ENCODE measurements at regions not wholly inside any gene's neighbourhood (a gene's known extent, or its start where the extent isn't known, plus 50 kb on each side); places are given as distances from the start of the nearest gene placed in this dataset.
"Not testable (repeated sequence)": the region's sequence is repeated elsewhere in the genome, so short reads cannot be mapped to it uniquely, and the experiment has no call there.

DNA sequence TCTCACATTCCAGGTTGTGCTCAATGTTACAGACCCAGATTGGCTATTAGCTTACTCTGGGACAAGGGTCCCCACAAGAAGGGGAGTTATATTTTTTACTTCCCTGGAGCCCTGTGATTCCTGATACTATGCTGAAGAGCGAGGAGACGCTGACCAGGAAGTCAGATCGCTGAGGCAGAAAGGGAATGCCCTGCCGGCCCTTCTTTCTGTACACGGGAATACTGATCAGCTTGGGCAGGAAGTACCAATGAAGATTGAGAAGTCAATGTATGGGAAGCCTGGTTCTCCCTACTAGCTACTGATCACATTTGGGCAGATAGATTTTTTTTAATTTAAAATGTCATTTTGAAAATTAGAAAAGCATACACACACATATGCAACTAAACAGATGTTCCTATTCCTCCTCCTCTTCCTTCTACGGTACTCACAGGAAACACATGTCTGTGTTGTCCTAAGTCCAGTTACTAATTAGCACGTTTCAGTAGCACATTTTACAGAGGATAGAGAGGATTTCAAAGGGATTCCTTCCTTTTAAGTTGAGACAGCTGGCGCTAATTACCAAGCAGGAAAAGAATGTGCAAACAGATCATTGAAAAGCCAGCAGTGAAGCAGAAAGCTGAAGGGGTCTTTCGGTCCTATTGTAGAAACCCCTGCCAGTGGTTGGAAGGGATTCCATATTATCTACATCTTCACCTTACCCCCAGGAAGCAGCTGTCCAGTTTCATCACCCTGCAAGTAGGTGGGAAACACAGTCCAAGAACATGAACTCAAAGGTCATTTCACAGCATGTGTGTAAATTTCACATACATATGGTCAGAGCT lies 292.4 kb downstream of the DUSP6 start:
- no peak for ATAC-seq (ENCODE audit: insufficient number of reproducible peaks, low FRiP score, low read depth)
- no peak for DNase-seq (ENCODE audit: low spot score)

DNA sequence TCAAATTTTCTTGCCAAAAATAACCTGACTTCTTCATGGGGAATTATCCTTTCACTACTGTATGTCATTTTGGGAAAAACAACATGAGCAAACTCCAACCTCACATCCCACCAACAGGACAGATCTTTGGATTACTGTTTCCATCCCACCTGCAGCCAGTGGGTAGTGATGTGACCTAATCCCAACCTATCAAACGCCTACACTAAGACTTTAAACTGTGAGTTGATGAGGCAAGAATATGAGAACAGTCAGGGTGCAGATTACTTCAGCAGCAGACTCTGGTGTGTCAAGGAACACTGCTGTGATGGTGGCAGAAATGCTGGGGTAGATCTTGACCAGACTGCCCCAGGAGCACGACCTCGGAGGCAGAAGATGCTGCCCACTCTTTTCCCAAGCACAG lies 293.2 kb downstream of the DUSP6 start:
- DNase-seq (ENCODE audit: low spot score) (no peak), ATAC-seq (ENCODE audit: insufficient number of reproducible peaks, low FRiP score, low read depth) (no peak)
- TF ChIP-seq, protein P1, sequence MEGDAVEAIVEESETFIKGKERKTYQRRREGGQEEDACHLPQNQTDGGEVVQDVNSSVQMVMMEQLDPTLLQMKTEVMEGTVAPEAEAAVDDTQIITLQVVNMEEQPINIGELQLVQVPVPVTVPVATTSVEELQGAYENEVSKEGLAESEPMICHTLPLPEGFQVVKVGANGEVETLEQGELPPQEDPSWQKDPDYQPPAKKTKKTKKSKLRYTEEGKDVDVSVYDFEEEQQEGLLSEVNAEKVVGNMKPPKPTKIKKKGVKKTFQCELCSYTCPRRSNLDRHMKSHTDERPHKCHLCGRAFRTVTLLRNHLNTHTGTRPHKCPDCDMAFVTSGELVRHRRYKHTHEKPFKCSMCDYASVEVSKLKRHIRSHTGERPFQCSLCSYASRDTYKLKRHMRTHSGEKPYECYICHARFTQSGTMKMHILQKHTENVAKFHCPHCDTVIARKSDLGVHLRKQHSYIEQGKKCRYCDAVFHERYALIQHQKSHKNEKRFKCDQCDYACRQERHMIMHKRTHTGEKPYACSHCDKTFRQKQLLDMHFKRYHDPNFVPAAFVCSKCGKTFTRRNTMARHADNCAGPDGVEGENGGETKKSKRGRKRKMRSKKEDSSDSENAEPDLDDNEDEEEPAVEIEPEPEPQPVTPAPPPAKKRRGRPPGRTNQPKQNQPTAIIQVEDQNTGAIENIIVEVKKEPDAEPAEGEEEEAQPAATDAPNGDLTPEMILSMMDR (IDR thresholded peaks at IDR 0.05), result no peak
- no peak overlapping the region for H3K27ac ChIP-seq
- H3K9me3 ChIP-seq, result no peaks in the 10 kb centered on the region
- H3K27me3 ChIP-seq (replicated peaks; ENCODE audit: insufficient read depth), result no peaks in the 10 kb centered on the region
- no peak overlapping the region for H3K4me3 ChIP-seq
- no peaks in the 10 kb centered on the region for H3K36me3 ChIP-seq
- no peaks in the 10 kb centered on the region for H3K4me1 ChIP-seq (ENCODE audit: control insufficient read depth in 1 of 2, low read depth in 2 of 2)

More for the DNA sequence above, 292.4 kb downstream of the DUSP6 start:
- no peaks in the 10 kb centered on the region for H3K9me3 ChIP-seq
- no peaks in the 10 kb centered on the region for H3K36me3 ChIP-seq
- H3K27ac ChIP-seq, result no peak overlapping the region
- TF ChIP-seq, protein P1 (IDR thresholded peaks at IDR 0.05), result no peak
- H3K27me3 ChIP-seq (replicated peaks; ENCODE audit: insufficient read depth), result no peaks in the 10 kb centered on the region
- no peak overlapping the region for H3K4me3 ChIP-seq
- no peaks in the 10 kb centered on the region for H3K4me1 ChIP-seq (ENCODE audit: control insufficient read depth in 1 of 2, low read depth in 2 of 2)

DNA sequence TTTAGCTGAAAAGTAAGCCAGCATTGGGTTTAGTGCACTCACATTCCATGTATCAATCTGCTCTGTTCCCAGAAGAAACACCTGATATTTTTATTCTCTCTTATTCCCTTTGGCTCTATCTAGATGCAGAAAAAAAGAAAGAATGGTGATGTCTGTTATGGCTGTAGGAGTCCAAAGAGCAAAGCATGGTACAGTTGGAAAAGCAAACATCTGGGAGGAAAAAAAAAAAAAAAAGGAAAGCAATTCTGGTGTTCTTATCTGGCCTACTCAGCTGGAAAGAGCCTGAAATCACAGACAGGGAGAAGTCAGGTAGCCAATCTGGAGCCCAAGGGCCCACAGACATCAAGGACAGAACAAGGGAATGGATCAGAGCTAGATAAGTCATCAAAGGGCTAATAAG lies 293.9 kb downstream of the DUSP6 start:
- H3K4me1 ChIP-seq (ENCODE audit: control insufficient read depth in 1 of 2, low read depth in 2 of 2), result no peaks in the 10 kb centered on the region
- ATAC-seq (ENCODE audit: insufficient number of reproducible peaks, low FRiP score, low read depth) (no peak), DNase-seq (ENCODE audit: low spot score) (no peak)
- H3K36me3 ChIP-seq, result no peaks in the 10 kb centered on the region
- no peak overlapping the region for H3K4me3 ChIP-seq
- no peak overlapping the region for H3K27ac ChIP-seq
- no peaks in the 10 kb centered on the region for H3K27me3 ChIP-seq (replicated peaks; ENCODE audit: insufficient read depth)
- H3K9me3 ChIP-seq, result no peaks in the 10 kb centered on the region
- TF ChIP-seq, protein P1 (IDR thresholded peaks at IDR 0.05), result no peak

DNA sequence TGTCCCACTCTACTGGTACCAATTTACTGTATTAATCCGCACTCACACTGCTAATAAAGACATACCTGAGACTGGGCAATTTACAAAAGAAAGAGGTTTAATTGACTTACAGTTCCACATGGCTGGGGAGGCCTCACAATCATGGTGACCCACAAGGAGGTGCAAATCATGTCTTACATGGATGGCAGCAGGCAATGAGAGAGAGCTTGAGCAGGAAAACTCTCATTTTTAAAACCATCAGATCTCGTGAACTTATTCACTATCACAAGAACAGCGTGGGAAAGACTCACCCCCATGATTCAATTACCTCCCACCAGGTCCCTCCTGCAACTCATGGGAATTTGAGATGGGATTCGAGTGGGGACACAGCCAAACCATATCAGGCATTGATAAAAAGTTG lies 298.5 kb downstream of the DUSP6 start:
- ATAC-seq (ENCODE audit: insufficient number of reproducible peaks, low FRiP score, low read depth); H3K36me3 ChIP-seq; H3K27me3 ChIP-seq (replicated peaks; ENCODE audit: insufficient read depth); H3K4me1 ChIP-seq (ENCODE audit: control insufficient read depth in 1 of 2, low read depth in 2 of 2); DNase-seq (ENCODE audit: low spot score); H3K27ac ChIP-seq; H3K9me3 ChIP-seq; H3K4me3 ChIP-seq: not testable (repeated sequence)

DNA sequence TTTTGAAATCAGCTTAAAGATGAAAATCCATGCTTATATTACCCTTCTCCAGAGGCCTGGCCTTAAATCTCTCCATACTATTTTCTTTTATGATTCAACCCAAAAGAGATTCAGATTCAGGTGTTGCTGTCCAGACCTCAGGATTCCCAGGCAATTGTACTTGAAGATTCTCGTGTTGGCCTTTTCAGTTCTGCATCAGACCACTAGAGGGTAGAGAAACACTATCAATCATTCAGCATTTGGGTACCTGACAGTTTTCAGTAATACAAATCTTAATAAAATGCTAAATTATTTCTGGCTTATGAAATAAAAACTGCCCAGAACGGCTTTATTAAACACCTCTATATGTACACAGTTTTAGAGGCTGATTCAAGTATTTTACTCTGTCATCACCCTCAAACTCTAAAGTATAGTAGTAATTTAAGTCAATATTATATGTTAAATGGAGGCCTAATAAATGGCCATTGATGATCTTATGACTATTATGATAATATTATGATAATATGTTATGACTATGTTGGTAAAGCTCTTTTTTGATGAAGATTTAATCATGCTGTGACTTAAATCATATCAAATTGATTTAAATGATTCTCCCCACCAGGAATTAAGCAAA lies 301.1 kb downstream of the DUSP6 start:
- Histone ChIP-seq H3K9me3 (no peaks in the 10 kb centered on the region), H3K36me3 (no peaks in the 10 kb centered on the region), H3K27me3 (replicated peaks; ENCODE audit: insufficient read depth) (no peaks in the 10 kb centered on the region), H3K27ac (no peak overlapping the region), H3K4me3 (no peak overlapping the region), H3K4me1 (ENCODE audit: control insufficient read depth in 1 of 2, low read depth in 2 of 2) (no peaks in the 10 kb centered on the region)
- DNase-seq (ENCODE audit: low spot score) (no peak), ATAC-seq (ENCODE audit: insufficient number of reproducible peaks, low FRiP score, low read depth) (peak; percentile 80)
- TF ChIP-seq, protein P1 (IDR thresholded peaks at IDR 0.05), result peak; percentile 92

Measured in thoracic aorta (tissue), 2 donors.